Neural progenitor cell (in vitro differentiated cells): ENCODE measurements at regions not wholly inside any gene's neighbourhood (a gene's known extent, or its start where the extent isn't known, plus 50 kb on each side); places are given as distances from the start of the nearest gene placed in this dataset.

Experiments
- EZH2 ChIP-seq: fragments of 200-600 bp; sonication (generic); IDR thresholded peaks from 2 replicates; pipeline ENCODE4 v1.6.1; 2017; ENCODE audit warnings: antibody characterized with exemption, mild to moderate bottlenecking, moderate library complexity
- TF ChIP-seq, protein P1 (sequence below): fragments of 200-600 bp; sonication (generic); IDR thresholded peaks from 2 replicates; pipeline ENCODE4 v1.5.1; 2017; ENCODE audit warnings: antibody characterized with exemption, mild to moderate bottlenecking

DNA sequence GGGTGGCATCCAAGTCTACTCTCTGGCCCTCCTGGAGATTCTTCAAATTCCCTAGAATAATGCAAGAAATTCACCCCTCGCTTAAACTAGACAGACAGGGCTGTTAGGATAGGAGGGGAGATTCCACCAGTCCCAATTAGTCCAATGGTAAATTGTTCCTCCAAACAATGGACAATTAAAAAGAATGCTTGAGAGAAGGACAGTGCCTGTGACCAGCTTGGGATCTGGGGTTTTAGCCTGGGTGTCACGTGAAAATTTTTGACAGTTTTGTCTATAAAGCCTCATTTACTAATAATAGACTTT, 177.7 kb upstream of the RAB4A start:
- TF ChIP-seq, protein P1, sequence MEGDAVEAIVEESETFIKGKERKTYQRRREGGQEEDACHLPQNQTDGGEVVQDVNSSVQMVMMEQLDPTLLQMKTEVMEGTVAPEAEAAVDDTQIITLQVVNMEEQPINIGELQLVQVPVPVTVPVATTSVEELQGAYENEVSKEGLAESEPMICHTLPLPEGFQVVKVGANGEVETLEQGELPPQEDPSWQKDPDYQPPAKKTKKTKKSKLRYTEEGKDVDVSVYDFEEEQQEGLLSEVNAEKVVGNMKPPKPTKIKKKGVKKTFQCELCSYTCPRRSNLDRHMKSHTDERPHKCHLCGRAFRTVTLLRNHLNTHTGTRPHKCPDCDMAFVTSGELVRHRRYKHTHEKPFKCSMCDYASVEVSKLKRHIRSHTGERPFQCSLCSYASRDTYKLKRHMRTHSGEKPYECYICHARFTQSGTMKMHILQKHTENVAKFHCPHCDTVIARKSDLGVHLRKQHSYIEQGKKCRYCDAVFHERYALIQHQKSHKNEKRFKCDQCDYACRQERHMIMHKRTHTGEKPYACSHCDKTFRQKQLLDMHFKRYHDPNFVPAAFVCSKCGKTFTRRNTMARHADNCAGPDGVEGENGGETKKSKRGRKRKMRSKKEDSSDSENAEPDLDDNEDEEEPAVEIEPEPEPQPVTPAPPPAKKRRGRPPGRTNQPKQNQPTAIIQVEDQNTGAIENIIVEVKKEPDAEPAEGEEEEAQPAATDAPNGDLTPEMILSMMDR = no peak
- no peak for TF ChIP-seq EZH2
